ENCODE measurements at regions not wholly inside any gene's neighbourhood (a gene's known extent, or its start where the extent isn't known, plus 50 kb on each side); places are given as distances from the start of the nearest gene placed in this dataset.

DNA sequence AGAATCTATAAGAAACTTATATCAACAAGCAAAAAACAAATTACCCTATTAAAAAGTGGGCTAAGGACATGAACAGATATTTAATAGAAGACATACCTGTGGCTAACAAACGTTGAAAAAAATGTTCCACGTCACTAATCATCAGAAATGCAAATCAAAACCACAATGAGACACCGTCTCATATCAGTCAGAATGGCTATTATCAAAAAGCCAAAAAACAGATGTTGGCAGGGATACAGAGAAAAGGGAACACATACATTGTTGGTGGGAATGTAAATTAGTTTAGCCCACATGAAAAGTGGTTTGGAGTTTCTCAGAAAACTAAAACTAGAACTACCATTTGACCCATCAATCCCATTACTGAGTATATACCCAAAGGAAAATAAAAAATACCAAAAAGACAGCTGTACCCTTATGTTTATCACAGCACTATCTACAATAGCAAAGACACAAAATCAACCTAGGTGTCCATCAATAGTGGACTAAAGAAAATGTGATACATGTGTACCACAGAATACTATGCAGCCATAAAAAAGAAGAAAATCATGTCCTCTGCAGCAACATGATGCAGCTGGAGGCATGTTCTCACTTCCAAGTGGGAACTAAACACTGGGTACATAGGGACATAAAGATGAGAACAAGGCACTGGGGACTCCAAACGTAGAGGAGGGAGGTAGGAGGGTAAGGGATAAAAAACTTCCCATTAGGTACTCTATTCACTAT, 83.8 kb upstream of the TMEM168 start (continued):
- TF ChIP-seq KAT7 (CRISPR knock-in tag; IDR thresholded peaks at IDR 0.05; ENCODE audit: borderline replicate concordance), result no peak
- no peak for TF ChIP-seq TCF7 (CRISPR knock-in tag; IDR thresholded peaks at IDR 0.05; ENCODE audit: low read depth)
- TF ChIP-seq FOXK1 (CRISPR knock-in tag; IDR thresholded peaks at IDR 0.05), result no peak
- no peak for TF ChIP-seq CREM (CRISPR knock-in tag; IDR thresholded peaks at IDR 0.05)
- TF ChIP-seq, protein P1, sequence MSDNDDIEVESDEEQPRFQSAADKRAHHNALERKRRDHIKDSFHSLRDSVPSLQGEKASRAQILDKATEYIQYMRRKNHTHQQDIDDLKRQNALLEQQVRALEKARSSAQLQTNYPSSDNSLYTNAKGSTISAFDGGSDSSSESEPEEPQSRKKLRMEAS (CRISPR knock-in tag; IDR thresholded peaks at IDR 0.05), result no peak
- no peak for TF ChIP-seq ZNF121 (CRISPR knock-in tag; IDR thresholded peaks at IDR 0.05)
- no peak for TF ChIP-seq MXD4 (CRISPR knock-in tag; IDR thresholded peaks at IDR 0.05; ENCODE audit: borderline replicate concordance)
- TF ChIP-seq, protein P2, sequence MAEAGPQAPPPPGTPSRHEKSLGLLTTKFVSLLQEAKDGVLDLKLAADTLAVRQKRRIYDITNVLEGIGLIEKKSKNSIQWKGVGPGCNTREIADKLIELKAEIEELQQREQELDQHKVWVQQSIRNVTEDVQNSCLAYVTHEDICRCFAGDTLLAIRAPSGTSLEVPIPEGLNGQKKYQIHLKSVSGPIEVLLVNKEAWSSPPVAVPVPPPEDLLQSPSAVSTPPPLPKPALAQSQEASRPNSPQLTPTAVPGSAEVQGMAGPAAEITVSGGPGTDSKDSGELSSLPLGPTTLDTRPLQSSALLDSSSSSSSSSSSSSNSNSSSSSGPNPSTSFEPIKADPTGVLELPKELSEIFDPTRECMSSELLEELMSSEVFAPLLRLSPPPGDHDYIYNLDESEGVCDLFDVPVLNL (CRISPR knock-in tag; IDR thresholded peaks at IDR 0.05; ENCODE audit: borderline replicate concordance, low read depth), result no peak
- no peak for TF ChIP-seq PRRX2 (CRISPR knock-in tag; IDR thresholded peaks at IDR 0.05)

DNA sequence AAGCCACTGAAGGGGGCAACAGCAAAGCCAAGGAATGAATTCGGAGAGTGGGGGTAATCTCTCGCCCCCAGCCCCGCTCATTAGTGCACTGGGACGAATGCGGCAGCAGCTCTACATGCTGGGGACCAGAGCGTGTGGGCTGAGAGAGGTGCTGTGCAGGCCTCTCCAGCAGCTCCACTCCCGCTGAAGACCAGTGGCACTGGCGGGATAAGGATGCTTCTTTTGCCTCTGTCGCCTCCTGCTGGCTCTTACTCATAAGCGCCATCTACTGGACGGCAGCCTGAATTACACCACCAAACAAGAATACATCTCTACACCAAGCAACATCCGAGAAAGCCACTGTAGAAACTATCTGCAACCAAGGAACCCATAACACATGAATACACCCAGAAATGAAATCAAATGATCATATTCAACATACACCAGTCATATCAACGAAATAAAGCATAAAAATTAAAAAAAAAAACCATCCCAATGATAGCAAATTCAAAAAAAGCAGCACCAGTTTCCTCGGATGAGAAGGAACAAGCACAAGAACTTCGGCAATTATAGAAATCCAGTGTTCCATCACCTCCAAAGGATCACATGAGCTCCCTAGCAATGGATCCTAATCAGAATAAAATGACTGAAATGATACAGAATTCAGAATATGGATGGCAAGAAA, 79.0 kb upstream of the TMEM168 start:
- TF ChIP-seq MYBL2 (CRISPR knock-in tag; IDR thresholded peaks at IDR 0.05), result no peak
- TF ChIP-seq, protein P3, sequence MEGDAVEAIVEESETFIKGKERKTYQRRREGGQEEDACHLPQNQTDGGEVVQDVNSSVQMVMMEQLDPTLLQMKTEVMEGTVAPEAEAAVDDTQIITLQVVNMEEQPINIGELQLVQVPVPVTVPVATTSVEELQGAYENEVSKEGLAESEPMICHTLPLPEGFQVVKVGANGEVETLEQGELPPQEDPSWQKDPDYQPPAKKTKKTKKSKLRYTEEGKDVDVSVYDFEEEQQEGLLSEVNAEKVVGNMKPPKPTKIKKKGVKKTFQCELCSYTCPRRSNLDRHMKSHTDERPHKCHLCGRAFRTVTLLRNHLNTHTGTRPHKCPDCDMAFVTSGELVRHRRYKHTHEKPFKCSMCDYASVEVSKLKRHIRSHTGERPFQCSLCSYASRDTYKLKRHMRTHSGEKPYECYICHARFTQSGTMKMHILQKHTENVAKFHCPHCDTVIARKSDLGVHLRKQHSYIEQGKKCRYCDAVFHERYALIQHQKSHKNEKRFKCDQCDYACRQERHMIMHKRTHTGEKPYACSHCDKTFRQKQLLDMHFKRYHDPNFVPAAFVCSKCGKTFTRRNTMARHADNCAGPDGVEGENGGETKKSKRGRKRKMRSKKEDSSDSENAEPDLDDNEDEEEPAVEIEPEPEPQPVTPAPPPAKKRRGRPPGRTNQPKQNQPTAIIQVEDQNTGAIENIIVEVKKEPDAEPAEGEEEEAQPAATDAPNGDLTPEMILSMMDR (IDR thresholded peaks at IDR 0.05), result peak; percentile 94
- no peak for TF ChIP-seq NR2C2 (CRISPR knock-in tag; IDR thresholded peaks at IDR 0.05)
- TF ChIP-seq, protein P4, sequence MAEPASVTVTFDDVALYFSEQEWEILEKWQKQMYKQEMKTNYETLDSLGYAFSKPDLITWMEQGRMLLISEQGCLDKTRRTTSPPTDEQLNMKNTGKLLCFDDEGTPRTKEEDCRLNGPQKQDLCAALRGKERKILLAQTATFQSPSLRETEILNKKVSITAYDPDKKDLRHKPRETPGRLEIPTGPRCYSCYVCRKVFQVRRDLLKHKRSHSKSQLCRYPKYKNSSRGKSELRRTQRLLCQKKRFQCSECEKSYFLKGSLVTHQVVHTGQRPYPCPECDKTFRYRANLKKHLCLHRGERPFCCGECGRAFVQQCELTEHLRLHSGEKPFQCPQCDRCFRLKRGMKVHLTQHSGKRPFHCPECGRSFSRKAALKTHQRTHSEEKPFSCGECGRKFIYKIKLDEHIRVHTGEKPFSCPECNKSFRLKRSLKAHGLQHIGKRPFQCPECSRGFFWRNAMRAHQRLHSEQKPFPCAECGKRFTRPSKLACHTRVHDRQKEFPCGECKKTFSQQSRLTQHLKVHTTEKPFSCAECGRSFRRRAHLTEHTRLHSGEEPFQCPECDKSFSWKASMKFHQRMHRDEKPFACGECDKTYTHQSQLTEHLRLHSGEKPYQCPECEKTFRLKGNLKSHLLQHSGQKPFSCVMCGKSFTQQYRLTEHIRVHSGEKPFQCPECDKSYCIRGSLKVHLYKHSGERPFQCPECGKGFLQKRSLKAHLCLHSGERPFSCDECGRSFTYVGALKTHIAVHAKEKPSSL (CRISPR knock-in tag; conservative IDR thresholded peaks at IDR 0.05), result no peak
- peaks cover 14% of the 10 kb centered on the region for H3K4me1 Mint-ChIP-seq
- no peaks in the 10 kb centered on the region for H3K27me3 Mint-ChIP-seq (ENCODE audit: low read depth)
- peaks cover 6% of the 10 kb centered on the region for H3K36me3 Mint-ChIP-seq
- no peak overlapping the region for H3K4me3 Mint-ChIP-seq
- peak; percentile 99 for ATAC-seq
- H3K27ac Mint-ChIP-seq, result no peak overlapping the region
- POLR2A ChIA-PET, result interaction anchor here (0.5 kb wide), 1 partner anchor 279 kb away, joined by 4 read pairs; no protein-coding TSS in a partner anchor
- peaks cover 8% of the 10 kb centered on the region for H3K9me3 Mint-ChIP-seq
- CTCF ChIA-PET, result interaction anchor here (0.6 to 1.4 kb wide), 41 partner anchors 9 to 385 kb away, joined by 3 to 17 read pairs (median 4); partner anchors contain the start of gene TMEM168
- DNase-seq (ENCODE audit: low spot score), result peak; percentile 76

DNA sequence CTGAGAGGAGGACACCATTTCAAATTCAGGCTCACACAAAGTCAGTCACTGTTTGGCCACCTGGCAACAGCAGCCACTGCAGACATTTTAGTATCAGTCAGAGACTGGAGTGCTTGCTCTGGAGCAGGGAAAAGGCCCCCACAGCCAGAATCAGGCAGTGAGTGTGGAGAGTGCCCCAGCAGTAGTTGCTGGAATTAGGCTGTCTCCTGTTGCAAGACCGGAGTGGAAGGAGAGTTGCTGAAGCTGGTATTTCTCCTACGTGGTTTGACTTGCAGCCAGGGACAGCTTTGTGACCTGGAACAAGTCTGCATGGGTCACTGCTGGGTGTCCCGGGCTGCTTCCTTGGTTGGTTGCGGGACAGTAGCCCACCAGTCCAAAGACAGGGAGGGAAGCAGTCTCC, 78.4 kb upstream of the TMEM168 start:
- POLR2A ChIA-PET, result no interaction called here
- Mint-ChIP-seq H3K4me3 (no peak overlapping the region), H3K27me3 (ENCODE audit: low read depth) (no peaks in the 10 kb centered on the region), H3K36me3 (peaks cover 9% of the 10 kb centered on the region), H3K9me3 (peaks cover 14% of the 10 kb centered on the region), H3K4me1 (peaks cover 14% of the 10 kb centered on the region), H3K27ac (no peak overlapping the region)
- peak; percentile 17; the same call in 1 of the 2 replicates for ATAC-seq
- no peak for DNase-seq (ENCODE audit: low spot score)
- TF ChIP-seq NR2C2 (CRISPR knock-in tag; IDR thresholded peaks at IDR 0.05), result no peak
- CTCF ChIA-PET, result interaction anchor here (0.6 to 1.4 kb wide), 40 partner anchors 9 to 385 kb away, joined by 3 to 17 read pairs (median 4); partner anchors contain the start of gene TMEM168

DNA sequence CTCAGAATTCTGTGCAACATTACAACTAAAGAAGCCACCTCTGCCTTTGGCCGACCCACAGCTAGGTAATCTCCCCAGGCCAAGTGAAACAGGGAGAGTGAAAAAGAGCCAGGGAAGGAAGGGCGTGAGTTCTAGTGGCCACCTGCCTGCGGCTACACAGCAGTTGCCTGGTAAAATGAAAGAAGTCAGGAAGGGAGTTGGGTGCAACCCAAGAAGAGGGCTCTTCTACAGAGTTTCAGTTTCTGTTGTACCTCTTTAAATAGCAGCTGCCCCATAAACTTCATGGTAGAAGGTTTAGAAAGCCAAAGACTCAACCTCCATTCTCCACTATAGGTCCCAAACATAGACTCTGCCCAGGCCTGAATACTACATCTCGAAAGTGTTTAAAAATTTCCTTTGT, 76.2 kb upstream of the TMEM168 start:
- Mint-ChIP-seq H3K9me3 (peaks cover 26% of the 10 kb centered on the region), H3K4me1 (peaks cover 14% of the 10 kb centered on the region), H3K36me3 (peaks cover 15% of the 10 kb centered on the region), H3K27ac (no peak overlapping the region), H3K4me3 (no peak overlapping the region), H3K27me3 (ENCODE audit: low read depth) (no peaks in the 10 kb centered on the region)
- ChIA-PET POLR2A (no interaction called here), CTCF (no interaction called here)
- no peak for ATAC-seq
- no peak for DNase-seq (ENCODE audit: low spot score)
- TF ChIP-seq NFATC4 (CRISPR knock-in tag; IDR thresholded peaks at IDR 0.05), result no peak
- TF ChIP-seq, protein P5, sequence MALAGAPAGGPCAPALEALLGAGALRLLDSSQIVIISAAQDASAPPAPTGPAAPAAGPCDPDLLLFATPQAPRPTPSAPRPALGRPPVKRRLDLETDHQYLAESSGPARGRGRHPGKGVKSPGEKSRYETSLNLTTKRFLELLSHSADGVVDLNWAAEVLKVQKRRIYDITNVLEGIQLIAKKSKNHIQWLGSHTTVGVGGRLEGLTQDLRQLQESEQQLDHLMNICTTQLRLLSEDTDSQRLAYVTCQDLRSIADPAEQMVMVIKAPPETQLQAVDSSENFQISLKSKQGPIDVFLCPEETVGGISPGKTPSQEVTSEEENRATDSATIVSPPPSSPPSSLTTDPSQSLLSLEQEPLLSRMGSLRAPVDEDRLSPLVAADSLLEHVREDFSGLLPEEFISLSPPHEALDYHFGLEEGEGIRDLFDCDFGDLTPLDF (CRISPR knock-in tag; IDR thresholded peaks at IDR 0.05), result no peak
- TF ChIP-seq, protein P6, sequence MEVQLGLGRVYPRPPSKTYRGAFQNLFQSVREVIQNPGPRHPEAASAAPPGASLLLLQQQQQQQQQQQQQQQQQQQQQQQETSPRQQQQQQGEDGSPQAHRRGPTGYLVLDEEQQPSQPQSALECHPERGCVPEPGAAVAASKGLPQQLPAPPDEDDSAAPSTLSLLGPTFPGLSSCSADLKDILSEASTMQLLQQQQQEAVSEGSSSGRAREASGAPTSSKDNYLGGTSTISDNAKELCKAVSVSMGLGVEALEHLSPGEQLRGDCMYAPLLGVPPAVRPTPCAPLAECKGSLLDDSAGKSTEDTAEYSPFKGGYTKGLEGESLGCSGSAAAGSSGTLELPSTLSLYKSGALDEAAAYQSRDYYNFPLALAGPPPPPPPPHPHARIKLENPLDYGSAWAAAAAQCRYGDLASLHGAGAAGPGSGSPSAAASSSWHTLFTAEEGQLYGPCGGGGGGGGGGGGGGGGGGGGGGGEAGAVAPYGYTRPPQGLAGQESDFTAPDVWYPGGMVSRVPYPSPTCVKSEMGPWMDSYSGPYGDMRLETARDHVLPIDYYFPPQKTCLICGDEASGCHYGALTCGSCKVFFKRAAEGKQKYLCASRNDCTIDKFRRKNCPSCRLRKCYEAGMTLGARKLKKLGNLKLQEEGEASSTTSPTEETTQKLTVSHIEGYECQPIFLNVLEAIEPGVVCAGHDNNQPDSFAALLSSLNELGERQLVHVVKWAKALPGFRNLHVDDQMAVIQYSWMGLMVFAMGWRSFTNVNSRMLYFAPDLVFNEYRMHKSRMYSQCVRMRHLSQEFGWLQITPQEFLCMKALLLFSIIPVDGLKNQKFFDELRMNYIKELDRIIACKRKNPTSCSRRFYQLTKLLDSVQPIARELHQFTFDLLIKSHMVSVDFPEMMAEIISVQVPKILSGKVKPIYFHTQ (CRISPR knock-in tag; IDR thresholded peaks at IDR 0.05), result no peak
- TF ChIP-seq CBFB (CRISPR knock-in tag; IDR thresholded peaks at IDR 0.05; ENCODE audit: low read depth), result no peak
- TF ChIP-seq, protein P1 (CRISPR knock-in tag; IDR thresholded peaks at IDR 0.05), result no peak
- TF ChIP-seq PRRX2 (CRISPR knock-in tag; IDR thresholded peaks at IDR 0.05), result no peak

Measured in WTC11 (cell line).